ENCODE measurements at regions not wholly inside any gene's neighbourhood (a gene's known extent, or its start where the extent isn't known, plus 50 kb on each side); places are given as distances from the start of the nearest gene placed in this dataset.

GRCh38 chr2:186189816-186190215, 296.2 kb upstream of the ZC3H15 start:
- TF ChIP-seq CTCF (IDR thresholded peaks at IDR 0.05) = no peak
- no peak for TF ChIP-seq POLR2A (IDR thresholded peaks at IDR 0.05)

Data from prostate gland (tissue), 2 donors.